TTC549 (cell line): ENCODE measurements at regions not wholly inside any gene's neighbourhood (a gene's known extent, or its start where the extent isn't known, plus 50 kb on each side); places are given as distances from the start of the nearest gene placed in this dataset.
"Not testable (repeated sequence)": the region's sequence is repeated elsewhere in the genome, so short reads cannot be mapped to it uniquely, and the experiment has no call there.

ENCODE experiments used
- FAIRE-seq: peaks from 2 replicates; lab custom pipeline; 2012; peaks lifted over from hg19 to GRCh38; lab: Jason Lieb, UNC

GRCh38 chr15:29550834-29551465, 271.3 kb downstream of the TJP1 start:
- no peak for FAIRE-seq

- no peak for FAIRE-seq
Measured at GRCh38 chr15:29548006-29548405, 274.3 kb downstream of the TJP1 start.

GRCh38 chr15:29544513-29545128, 275.0 kb upstream of the NSMCE3 start:
- FAIRE-seq = no peak

DNA sequence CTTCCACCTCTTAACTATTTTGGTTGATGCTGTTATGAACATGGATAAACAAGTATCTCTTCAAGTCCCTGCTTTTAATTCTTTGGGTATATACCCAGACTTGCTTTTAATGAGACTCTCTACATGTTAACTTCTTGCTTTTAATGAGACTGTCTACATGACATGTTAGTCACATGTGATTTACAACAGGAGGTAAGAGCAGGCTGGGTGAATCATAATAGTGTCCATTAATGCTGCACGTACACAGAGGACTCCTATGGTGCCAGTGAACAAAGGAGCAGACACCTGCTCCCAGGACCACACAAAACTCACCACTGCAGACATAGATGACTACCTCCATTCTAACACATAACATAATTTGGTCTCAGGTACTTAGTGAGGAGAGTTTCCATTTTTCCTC, 273.4 kb upstream of the NSMCE3 start:
- FAIRE-seq = no peak

DNA sequence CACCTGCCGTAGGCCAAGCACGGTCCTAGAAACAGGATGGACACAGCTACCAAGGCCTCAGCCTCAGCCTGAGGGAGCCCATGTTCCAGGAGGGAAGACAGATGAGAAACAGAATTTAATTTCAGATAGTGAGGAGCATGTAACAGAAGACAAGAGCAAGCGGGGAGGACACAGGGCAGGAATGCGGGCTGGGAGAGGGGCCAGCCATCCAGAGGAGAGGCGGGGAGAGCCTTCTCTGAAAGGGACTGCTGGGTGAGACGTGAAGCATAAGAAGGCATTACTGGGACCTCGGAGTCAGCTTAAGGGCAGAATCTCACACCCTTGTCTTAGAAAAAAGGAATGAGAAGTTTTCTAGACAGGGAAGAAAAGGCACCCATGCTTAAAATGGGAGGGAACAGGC, 271.7 kb upstream of the NSMCE3 start:
- FAIRE-seq = no peak

DNA sequence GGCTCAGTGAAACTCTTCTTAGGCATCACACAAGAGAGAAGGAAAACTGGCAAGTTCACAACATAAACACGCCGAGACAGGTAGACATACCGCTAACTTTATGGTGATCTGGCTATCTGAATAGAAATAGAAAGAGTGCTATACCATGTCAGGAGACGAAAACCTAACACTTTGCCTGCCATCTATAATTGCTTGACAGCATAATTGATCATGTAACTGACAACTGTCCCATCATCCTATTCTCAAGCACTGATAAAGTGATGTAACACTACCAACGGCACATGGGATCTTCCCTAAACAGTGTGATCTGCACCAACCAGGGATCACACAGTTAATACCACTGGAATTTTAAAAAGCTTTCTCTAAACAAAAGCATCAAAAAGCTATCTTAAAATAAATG, 270.9 kb upstream of the NSMCE3 start:
- no peak for FAIRE-seq

GRCh38 chr15:29539736-29540135, 270.1 kb upstream of the NSMCE3 start:
- no peak for FAIRE-seq

GRCh38 chr15:29538044-29538443, 268.4 kb upstream of the NSMCE3 start:
- FAIRE-seq = no peak

DNA sequence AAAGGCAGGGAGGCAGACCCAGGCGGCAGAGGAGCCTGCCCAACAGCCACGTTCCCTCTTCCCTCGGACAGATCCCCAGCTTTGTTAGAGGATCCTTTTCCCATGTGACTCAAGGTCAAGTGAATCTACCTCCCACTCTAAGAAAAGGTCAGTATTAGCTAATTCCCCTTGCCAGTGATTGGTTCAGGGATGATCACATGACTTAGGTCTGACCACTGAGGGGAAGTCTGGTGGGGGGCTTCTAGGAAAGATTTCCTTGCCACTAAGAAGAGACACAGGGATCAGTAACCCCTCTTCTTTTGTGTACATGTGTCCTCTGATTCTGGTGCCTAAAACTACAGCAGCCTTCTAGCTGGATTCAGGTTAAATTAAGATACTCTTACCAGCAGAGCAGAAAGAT, 266.3 kb upstream of the NSMCE3 start:
- FAIRE-seq = no peak

- no peak for FAIRE-seq
Measured at GRCh38 chr15:29534378-29534777, 264.8 kb upstream of the NSMCE3 start.

DNA sequence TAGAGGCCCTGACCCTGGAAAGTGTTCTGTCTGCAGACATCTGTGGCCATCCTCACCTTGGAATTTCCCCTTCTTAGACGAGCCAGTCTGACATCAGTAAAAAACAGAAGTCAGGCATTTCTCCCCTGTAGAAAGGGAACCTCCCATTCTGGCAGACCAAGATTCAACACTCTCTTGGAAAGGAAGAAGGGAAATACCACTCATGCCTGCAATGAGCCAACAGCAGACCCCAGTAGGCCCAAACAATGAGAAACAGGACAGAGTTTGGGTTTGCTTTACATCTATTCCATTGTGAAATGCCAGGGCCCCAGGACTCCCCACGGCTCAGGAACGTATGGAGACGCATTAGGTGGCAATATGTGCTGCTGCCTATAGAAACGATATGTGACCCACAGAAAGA, 264.0 kb upstream of the NSMCE3 start:
- no peak for FAIRE-seq

DNA sequence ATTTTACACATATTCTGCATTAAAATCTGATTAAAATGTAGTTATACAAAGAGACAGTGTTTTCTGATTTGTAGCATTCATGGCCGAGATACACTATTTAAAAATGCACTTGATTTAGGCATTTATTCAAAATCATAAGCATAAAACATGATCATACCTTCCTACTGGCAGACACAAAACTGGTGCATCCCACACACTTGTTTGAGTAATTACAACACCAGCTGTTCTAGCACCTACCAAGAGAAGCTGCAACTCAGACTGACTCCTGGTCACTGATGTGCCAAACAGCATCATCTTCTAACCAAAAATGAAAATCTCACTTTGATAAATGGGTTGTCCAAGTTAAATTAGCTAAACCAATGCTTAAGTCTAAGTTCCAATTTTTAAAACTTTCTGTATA, 262.7 kb upstream of the NSMCE3 start:
- FAIRE-seq = no peak

- FAIRE-seq = no peak
Measured at GRCh38 chr15:29530966-29531365, 261.3 kb upstream of the NSMCE3 start.

- FAIRE-seq = no peak
Measured at GRCh38 chr15:29529043-29529442, 259.4 kb upstream of the NSMCE3 start.

DNA sequence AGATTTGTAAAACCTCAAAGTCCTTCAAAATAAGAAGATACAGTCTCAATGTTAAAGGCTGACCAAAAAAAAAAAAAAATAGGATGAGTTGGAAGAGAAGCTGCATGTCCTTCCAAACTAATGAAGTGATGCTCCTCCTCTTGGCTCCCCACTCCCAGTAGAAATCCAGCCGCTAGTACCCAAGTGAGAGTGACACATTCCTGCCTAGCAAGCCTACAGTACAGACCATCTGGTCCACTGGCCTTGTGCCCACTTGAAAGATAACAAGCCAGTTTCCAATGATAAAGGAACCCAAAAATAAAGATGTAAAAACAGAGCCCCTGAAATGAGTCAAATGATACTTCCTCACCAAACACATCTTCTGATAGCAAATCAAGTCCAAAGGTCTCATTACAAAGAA, 258.7 kb upstream of the NSMCE3 start:
- FAIRE-seq = no peak

GRCh38 chr15:29526802-29527201, 257.2 kb upstream of the NSMCE3 start:
- no peak for FAIRE-seq

- no peak for FAIRE-seq
Measured at GRCh38 chr15:29522373-29523276, 253.0 kb upstream of the NSMCE3 start.

GRCh38 chr15:29518442-29518841, 248.8 kb upstream of the NSMCE3 start:
- no peak for FAIRE-seq

GRCh38 chr15:29517829-29518228, 248.2 kb upstream of the NSMCE3 start:
- no peak for FAIRE-seq

DNA sequence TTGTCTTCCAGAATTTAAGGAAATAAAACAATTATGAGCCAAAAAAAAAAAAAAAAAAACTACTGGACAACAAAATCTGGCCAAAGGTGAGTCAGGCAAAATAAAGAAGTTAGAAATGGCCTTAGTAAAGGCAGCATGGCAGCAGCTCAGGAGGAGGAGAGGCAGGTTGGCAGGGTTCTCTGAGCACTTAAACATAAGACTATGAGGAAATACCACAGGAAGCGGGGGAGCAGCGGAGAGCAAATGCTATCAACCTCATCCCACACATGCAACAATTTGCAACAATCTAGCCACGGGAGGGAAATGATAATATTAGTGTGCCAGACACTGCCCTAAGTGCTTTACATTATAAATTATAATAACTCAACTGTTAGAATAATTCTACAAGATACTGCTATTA, 247.3 kb upstream of the NSMCE3 start:
- FAIRE-seq = no peak

DNA sequence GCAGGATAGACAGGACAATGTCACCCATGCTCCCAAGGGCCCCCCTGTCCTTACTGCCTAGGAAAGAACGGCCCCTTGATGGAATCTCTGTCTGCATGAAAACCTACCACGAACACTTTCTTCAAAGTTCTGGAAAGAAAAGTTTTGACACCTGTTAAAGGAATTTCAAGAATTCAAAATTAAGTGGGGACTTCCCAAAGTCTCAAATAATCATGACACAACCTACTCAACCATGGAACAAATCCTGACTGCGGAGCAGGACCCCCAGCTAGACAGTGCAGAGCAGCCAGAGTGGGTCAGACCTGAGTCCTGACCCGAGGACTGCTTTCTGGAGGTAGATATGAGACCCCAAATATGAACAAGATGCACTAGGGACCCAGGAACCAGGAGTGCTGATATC, 245.3 kb upstream of the NSMCE3 start:
- FAIRE-seq = no peak

DNA sequence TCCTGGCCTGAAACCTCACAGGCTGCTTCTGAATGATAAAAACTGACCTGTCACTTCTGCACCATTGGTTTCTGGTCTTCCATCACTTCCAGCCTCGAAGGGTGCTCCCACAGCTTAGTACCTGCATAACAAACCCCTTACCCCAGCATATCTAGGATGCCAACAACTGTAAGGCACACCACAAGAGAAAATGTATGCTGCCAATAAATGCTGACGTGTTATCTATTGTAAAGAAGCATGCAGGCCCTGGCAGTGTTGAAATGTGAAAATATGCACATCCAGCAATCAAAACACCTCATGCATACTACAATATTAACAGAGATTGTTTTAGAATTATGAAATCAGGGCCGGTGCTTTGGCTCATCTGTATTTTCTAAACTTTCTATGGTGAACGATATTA, 242.0 kb upstream of the NSMCE3 start:
- FAIRE-seq = no peak

- FAIRE-seq = not testable (repeated sequence)
Measured at GRCh38 chr15:29505535-29505934, 235.9 kb upstream of the NSMCE3 start.
